Colonic mucosa (tissue), 4 donors: ENCODE measurements at regions not wholly inside any gene's neighbourhood (a gene's known extent, or its start where the extent isn't known, plus 50 kb on each side); places are given as distances from the start of the nearest gene placed in this dataset.

Experiments used
- DNase-seq: peaks from one replicate; pipeline ENCODE4 v3.0.0-alpha.2; 2020
- H3K27ac ChIP-seq: fragments of 200-600 bp; one replicate; pipeline ENCODE4 v1.8.0; 2021
- H3K27me3 ChIP-seq: fragments of 200-600 bp; one replicate; pipeline ENCODE4 v1.8.0; 2021
- H3K36me3 ChIP-seq: fragments of 200-600 bp; one replicate; pipeline ENCODE4 v1.8.0; 2021
- H3K4me1 ChIP-seq: fragments of 200-600 bp; one replicate; pipeline ENCODE4 v1.8.0; 2021; ENCODE audit warnings: mild to moderate bottlenecking
- H3K4me3 ChIP-seq: fragments of 200-600 bp; one replicate; pipeline ENCODE4 v1.8.0; 2021
- H3K9ac ChIP-seq, 2 donors: one replicate each; pipeline ENCODE4 v1.7.0; 2013; ENCODE audit warnings: control low read depth in 2 of 2, low read depth in 2 of 2, low read length in 2 of 2
- H3K9me3 ChIP-seq: fragments of 200-600 bp; one replicate; pipeline ENCODE4 v1.8.0; 2021
- CTCF ChIP-seq: fragments of 200-600 bp; IDR thresholded peaks from one replicate; pipeline ENCODE4 v1.8.0; 2022; ENCODE audit warnings: antibody characterized with exemption, mild to moderate bottlenecking
- intact Hi-C: fragments of 100-400 bp; cut with DNase I; formaldehyde crosslinking; loops from one replicate; pipeline ENCODE4 v1.14.1; 2022
- donor health status: healthy.
- donor health status: DM: no; HTN: no; CAD: no.
- donor health status: DM: no; HTN: no; CAD: no.

GRCh38 chr2:177127821-177128220 lies 84.8 kb upstream of the HNRNPA3 start:
- no peak overlapping the region for H3K4me3 ChIP-seq
- intact Hi-C loops, result no loop called here
- H3K9ac ChIP-seq, result no peak overlapping the region
- H3K36me3 ChIP-seq, result no peaks in the 10 kb centered on the region
- H3K9me3 ChIP-seq, result no peaks in the 10 kb centered on the region
- DNase-seq, result no peak
- no peaks in the 10 kb centered on the region for H3K27me3 ChIP-seq
- no peak overlapping the region for H3K27ac ChIP-seq
- no peaks in the 10 kb centered on the region for H3K4me1 ChIP-seq
- TF ChIP-seq CTCF, result no peak

GRCh38 chr2:177129610-177130009 lies 83.0 kb upstream of the HNRNPA3 start:
- Histone ChIP-seq H3K4me1 (no peaks in the 10 kb centered on the region), H3K36me3 (no peaks in the 10 kb centered on the region), H3K9me3 (no peaks in the 10 kb centered on the region), H3K27ac (no peak overlapping the region), H3K9ac (no peak overlapping the region), H3K27me3 (no peaks in the 10 kb centered on the region), H3K4me3 (no peak overlapping the region)
- intact Hi-C loops, result no loop called here
- DNase-seq, result no peak
- TF ChIP-seq CTCF, result no peak

- H3K27me3 ChIP-seq, result no peaks in the 10 kb centered on the region
- H3K36me3 ChIP-seq, result no peaks in the 10 kb centered on the region
- no peak for DNase-seq
- intact Hi-C loops, result no loop called here
- H3K4me1 ChIP-seq, result no peaks in the 10 kb centered on the region
- H3K4me3 ChIP-seq, result no peak overlapping the region
- no peak for TF ChIP-seq CTCF
- no peak overlapping the region for H3K27ac ChIP-seq
- no peak overlapping the region for H3K9ac ChIP-seq
- H3K9me3 ChIP-seq, result no peaks in the 10 kb centered on the region
Measured at GRCh38 chr2:177131858-177132257, 80.7 kb upstream of the HNRNPA3 start.

- H3K27me3 ChIP-seq, result no peaks in the 10 kb centered on the region
- H3K4me1 ChIP-seq, result no peaks in the 10 kb centered on the region
- TF ChIP-seq CTCF, result no peak
- intact Hi-C loops, result no loop called here
- no peaks in the 10 kb centered on the region for H3K36me3 ChIP-seq
- no peak for DNase-seq
- no peaks in the 10 kb centered on the region for H3K9me3 ChIP-seq
- no peak overlapping the region for H3K9ac ChIP-seq
- H3K27ac ChIP-seq, result no peak overlapping the region
- no peak overlapping the region for H3K4me3 ChIP-seq
Measured at GRCh38 chr2:177138823-177139222, 73.8 kb upstream of the HNRNPA3 start.

- no peak for DNase-seq
- no peak for TF ChIP-seq CTCF
- H3K27me3 ChIP-seq, result no peaks in the 10 kb centered on the region
- no peak overlapping the region for H3K27ac ChIP-seq
- H3K4me1 ChIP-seq, result no peaks in the 10 kb centered on the region
- H3K36me3 ChIP-seq, result no peaks in the 10 kb centered on the region
- intact Hi-C loops, result loop anchor here (10.0 kb wide), 3 partner anchors 327 to 1017 kb away; partner anchors contain the start of genes HOXD8 and HOXD9
- no peak overlapping the region for H3K9ac ChIP-seq
- no peak overlapping the region for H3K4me3 ChIP-seq
- H3K9me3 ChIP-seq, result no peaks in the 10 kb centered on the region
Measured at GRCh38 chr2:177141866-177142265, 70.7 kb upstream of the HNRNPA3 start.

- DNase-seq, result no peak
- intact Hi-C loops, result loop anchor here (10.0 kb wide), 3 partner anchors 329 to 1019 kb away; partner anchors contain the start of genes HOXD8 and HOXD9
- TF ChIP-seq CTCF, result no peak
- Histone ChIP-seq H3K36me3 (no peaks in the 10 kb centered on the region), H3K4me1 (no peaks in the 10 kb centered on the region), H3K9me3 (no peaks in the 10 kb centered on the region), H3K9ac (no peak overlapping the region), H3K27ac (no peak overlapping the region), H3K4me3 (no peak overlapping the region), H3K27me3 (peaks cover 5% of the 10 kb centered on the region)
Measured at GRCh38 chr2:177143444-177143843, 69.2 kb upstream of the HNRNPA3 start.
